ENCODE measurements at regions not wholly inside any gene's neighbourhood (a gene's known extent, or its start where the extent isn't known, plus 50 kb on each side); places are given as distances from the start of the nearest gene placed in this dataset.

DNA sequence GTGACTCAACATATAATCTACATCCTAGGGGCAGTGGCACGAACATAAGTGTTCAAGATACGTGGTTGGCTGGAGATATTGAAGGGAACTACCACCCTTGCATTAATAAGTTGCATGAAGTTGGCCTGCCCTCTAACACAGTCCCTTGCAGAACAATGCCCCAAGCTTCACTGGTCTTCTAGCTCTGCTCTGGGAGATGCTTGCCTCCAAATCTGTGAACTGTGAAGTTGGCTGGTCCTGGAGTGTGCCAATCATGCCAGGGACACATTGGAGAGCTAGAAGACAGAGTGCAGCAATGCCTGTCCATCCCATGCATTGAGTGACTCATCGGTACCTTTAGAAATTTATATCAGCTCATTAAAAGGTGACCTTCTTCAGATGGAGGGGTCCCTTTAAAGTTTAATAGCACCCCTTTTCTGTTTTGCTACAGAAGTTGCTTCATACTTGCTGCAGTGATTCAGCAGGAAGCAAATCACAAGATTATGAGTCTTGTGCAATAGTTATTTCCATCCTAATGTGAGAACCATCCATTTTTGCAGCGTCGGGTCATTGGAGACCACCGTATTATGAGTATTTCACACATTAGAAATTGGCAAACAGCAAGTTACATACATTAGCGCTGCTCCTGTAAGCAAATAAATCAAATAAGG lies 55.2 kb upstream of the KAZN start:
- Histone ChIP-seq H3K4me3 (no peak overlapping the region), H3K36me3 (ENCODE audit: insufficient read depth in 1 of 2, low read depth in 1 of 2) (no peaks in the 10 kb centered on the region), H3K27ac (no peak overlapping the region), H3K9me3 (no peaks in the 10 kb centered on the region), H3K4me1 (no peaks in the 10 kb centered on the region), H3K27me3 (ENCODE audit: insufficient read depth in 3 of 3, low read length in 2 of 3) (no peaks in the 10 kb centered on the region)
- intact Hi-C loops (cut with DNase I), result no loop called here
- ATAC-seq (peak in 1 of 4 donors; percentile 43), DNase-seq (no peak)
- 64 to 76% (median 75%) methylated on average over 7 of the region's 7 CpGs for WGBS, 3 donors
- TF ChIP-seq CTCF (IDR thresholded peaks at IDR 0.05), result no peak

GRCh38 chr1:14544319-14544718 lies 54.2 kb upstream of the KAZN start:
- DNase-seq (no peak), ATAC-seq (no peak)
- H3K27me3 ChIP-seq (ENCODE audit: insufficient read depth in 3 of 3, low read length in 2 of 3), result no peaks in the 10 kb centered on the region
- H3K4me3 ChIP-seq, result no peak overlapping the region
- intact Hi-C loops (cut with DNase I), result no loop called here
- no peak for TF ChIP-seq CTCF (IDR thresholded peaks at IDR 0.05)
- 81 to 84% (median 82%) methylated on average over 2 of the region's 2 CpGs for WGBS, 3 donors
- no peaks in the 10 kb centered on the region for H3K9me3 ChIP-seq
- H3K36me3 ChIP-seq (ENCODE audit: insufficient read depth in 1 of 2, low read depth in 1 of 2), result no peaks in the 10 kb centered on the region
- no peak overlapping the region for H3K27ac ChIP-seq
- no peaks in the 10 kb centered on the region for H3K4me1 ChIP-seq

- ATAC-seq (no peak), DNase-seq (no peak)
- H3K4me1 ChIP-seq, result no peaks in the 10 kb centered on the region
- intact Hi-C loops (cut with DNase I), result no loop called here
- H3K27me3 ChIP-seq (ENCODE audit: insufficient read depth in 3 of 3, low read length in 2 of 3), result no peaks in the 10 kb centered on the region
- no peaks in the 10 kb centered on the region for H3K36me3 ChIP-seq (ENCODE audit: insufficient read depth in 1 of 2, low read depth in 1 of 2)
- no peak for TF ChIP-seq CTCF (IDR thresholded peaks at IDR 0.05)
- H3K9me3 ChIP-seq, result no peaks in the 10 kb centered on the region
- H3K4me3 ChIP-seq, result no peak overlapping the region
- H3K27ac ChIP-seq, result no peak overlapping the region
- WGBS, 3 donors, result 87 to 92% (median 88%) methylated on average over 4 of the region's 4 CpGs
Observed at GRCh38 chr1:14545422-14546025, 53.0 kb upstream of the KAZN start.

DNA sequence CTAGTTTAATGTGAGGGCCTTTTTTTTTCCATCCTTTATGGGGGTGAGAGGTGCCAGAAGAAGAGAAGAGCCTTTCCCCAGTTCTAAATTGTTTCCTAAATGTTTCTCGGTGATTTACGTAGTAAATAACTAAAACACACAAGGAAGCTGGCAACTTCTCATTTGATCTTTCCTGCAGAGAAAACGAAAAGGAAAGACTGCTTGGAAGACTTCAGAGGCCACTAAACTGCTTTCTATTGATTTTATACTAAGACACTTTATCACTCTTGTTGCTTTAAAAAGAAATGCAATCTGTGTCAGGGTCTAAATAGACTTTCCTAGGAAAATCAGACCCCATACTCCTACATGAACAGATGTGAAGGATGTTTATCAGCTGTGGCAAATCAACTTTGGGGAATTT lies 52.1 kb upstream of the KAZN start:
- no peak overlapping the region for H3K4me3 ChIP-seq
- no peaks in the 10 kb centered on the region for H3K27me3 ChIP-seq (ENCODE audit: insufficient read depth in 3 of 3, low read length in 2 of 3)
- H3K9me3 ChIP-seq, result no peaks in the 10 kb centered on the region
- H3K36me3 ChIP-seq (ENCODE audit: insufficient read depth in 1 of 2, low read depth in 1 of 2), result no peaks in the 10 kb centered on the region
- DNase-seq (no peak), ATAC-seq (no peak)
- intact Hi-C loops (cut with DNase I), result no loop called here
- H3K27ac ChIP-seq, result no peak overlapping the region
- 58 to 65% (median 58%) methylated on average over 3 of the region's 3 CpGs for WGBS, 3 donors
- no peaks in the 10 kb centered on the region for H3K4me1 ChIP-seq
- TF ChIP-seq CTCF (IDR thresholded peaks at IDR 0.05), result no peak

Measured in psoas muscle (tissue), 7 donors.